Posterior vena cava (tissue), 2 donors: ENCODE measurements at regions not wholly inside any gene's neighbourhood (a gene's known extent, or its start where the extent isn't known, plus 50 kb on each side); places are given as distances from the start of the nearest gene placed in this dataset.

ENCODE experiments used
- DNase-seq: peaks from one replicate; pipeline ENCODE4 v3.0.0-alpha.2; 2020; ENCODE audit warnings: low spot score
- intact Hi-C, 2 donors: fragments of 100-400 bp; cut with DNase I; formaldehyde crosslinking; loops; one replicate each; pipeline versions ENCODE4 v1.14.1 to v1.14.2; 2022 to 2023
- donor health status: DM: yes; HTN: yes; CAD: no.
- donor health status: DM: yes; HTN: yes; CAD: no.

- no peak for DNase-seq
- intact Hi-C loops = no loop called here
Observed at GRCh38 chr1:81588149-81588548, 212.6 kb upstream of the ADGRL2 start.

GRCh38 chr1:81587426-81587825 lies 213.3 kb upstream of the ADGRL2 start:
- intact Hi-C loops = no loop called here
- DNase-seq = no peak

DNA sequence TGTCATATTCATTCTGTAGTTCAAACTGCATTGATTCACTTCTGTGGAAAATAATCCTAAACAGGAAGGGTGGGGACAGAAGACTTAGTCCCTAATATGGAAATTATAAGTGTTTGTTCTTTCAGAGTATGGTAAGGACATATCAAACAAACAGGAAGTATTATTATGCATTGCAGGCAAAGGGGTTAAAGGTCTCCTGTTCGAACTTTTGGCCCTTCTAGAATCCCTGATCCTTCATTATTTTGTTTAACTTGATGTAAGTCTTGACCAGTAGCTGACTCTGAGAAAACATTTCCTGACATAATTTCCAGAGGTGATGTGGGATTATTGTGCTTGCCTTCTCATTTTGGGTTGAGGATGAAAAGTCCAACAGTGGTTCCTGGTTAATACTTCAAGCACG lies 215.4 kb upstream of the ADGRL2 start:
- intact Hi-C loops = no loop called here
- no peak for DNase-seq

GRCh38 chr1:81584398-81584797 lies 216.3 kb upstream of the ADGRL2 start:
- intact Hi-C loops = no loop called here
- DNase-seq = no peak

GRCh38 chr1:81583878-81584277 lies 216.9 kb upstream of the ADGRL2 start:
- DNase-seq = no peak
- intact Hi-C loops = no loop called here

GRCh38 chr1:81582467-81582986 lies 218.2 kb upstream of the ADGRL2 start:
- no peak for DNase-seq
- intact Hi-C loops = no loop called here

DNA sequence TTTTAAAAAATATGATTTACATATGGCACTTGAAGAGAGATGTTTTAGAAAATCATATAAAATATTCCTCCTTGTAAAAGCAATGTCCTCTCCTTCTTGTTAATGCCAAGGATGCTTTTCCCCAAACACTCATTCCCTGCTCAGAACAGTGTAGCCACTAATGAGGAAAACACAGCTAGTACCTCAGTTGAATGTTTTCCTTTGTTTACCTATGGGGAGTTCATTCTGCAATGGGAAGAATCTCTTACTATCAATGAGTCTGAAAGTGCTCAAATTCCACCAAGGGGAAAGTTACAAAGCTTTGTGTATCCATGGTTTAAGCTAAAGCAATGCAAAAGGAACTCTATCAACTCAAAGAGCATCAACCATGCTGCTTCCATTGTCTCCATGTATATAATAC lies 221.9 kb upstream of the ADGRL2 start:
- intact Hi-C loops = no loop called here
- DNase-seq = no peak

- no peak for DNase-seq
- intact Hi-C loops = no loop called here
Observed at GRCh38 chr1:81577004-81577697, 223.6 kb upstream of the ADGRL2 start.

DNA sequence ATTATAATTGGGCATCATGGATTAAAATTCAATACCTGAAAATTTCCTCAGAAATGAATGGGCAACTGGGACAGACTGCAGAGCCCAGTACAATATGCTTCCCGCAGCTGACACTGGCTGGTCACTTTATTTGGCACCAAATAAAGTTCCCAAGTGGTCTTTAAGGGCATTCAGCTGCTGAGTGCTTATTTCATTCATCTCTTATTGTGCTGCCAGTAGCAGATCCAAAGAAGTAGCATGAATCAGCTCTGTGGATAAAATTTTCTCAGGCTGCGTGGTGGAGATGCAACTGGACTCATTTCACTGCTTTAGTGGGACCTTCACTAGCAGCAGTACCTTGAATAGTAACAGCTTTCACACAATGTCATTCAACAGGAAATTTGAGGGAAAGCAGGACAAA lies 226.3 kb upstream of the ADGRL2 start:
- no peak for DNase-seq
- intact Hi-C loops = no loop called here

GRCh38 chr1:81573458-81573857 lies 227.3 kb upstream of the ADGRL2 start:
- intact Hi-C loops = no loop called here
- DNase-seq = no peak

GRCh38 chr1:81571946-81572345 lies 228.8 kb upstream of the ADGRL2 start:
- intact Hi-C loops = no loop called here
- no peak for DNase-seq

- intact Hi-C loops = no loop called here
- DNase-seq = no peak
Observed at GRCh38 chr1:81569761-81570160, 231.0 kb upstream of the ADGRL2 start.

DNA sequence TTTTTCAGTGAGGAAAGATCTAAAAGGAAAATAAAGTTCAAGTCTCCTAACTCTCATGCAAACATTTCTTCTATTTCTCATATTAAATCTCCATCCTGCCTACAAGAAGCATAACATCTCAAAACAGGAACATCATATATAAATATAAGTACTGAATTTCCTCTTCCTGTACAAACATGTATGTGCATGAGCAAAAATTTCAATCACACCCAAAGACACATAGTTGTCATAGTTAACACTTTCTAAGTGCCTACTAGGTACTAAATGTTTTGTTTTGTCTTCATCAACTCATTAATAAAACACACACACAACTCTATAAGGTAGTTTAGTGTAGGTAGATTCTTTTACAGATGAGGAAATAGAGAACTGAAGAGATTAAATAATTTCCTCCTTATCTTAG lies 237.1 kb upstream of the ADGRL2 start:
- no peak for DNase-seq

GRCh38 chr1:81562934-81563333 lies 237.8 kb upstream of the ADGRL2 start:
- intact Hi-C loops = no loop called here
- DNase-seq = no peak

More for the DNA sequence above, 237.1 kb upstream of the ADGRL2 start:
- intact Hi-C loops = no loop called here

DNA sequence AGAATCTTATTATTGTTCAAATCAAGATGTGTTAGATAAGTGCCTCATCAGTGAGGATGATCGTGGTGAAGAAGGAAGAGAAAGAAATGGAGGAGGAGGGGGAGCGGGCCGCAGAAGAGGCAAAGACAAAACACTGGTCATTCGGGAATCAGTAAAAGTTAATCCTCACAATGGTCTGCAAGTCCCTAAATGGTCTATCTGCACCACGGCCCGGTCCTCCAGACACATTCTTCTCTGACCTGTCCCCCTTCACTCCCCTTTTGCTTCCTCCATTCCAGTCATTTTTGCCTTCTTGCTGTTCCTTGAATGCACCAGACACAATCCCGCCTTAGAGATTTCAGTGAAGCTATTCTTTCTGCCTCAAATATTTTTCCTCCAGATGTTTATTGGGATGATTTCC lies 240.1 kb upstream of the ADGRL2 start:
- no peak for DNase-seq
- intact Hi-C loops = no loop called here

DNA sequence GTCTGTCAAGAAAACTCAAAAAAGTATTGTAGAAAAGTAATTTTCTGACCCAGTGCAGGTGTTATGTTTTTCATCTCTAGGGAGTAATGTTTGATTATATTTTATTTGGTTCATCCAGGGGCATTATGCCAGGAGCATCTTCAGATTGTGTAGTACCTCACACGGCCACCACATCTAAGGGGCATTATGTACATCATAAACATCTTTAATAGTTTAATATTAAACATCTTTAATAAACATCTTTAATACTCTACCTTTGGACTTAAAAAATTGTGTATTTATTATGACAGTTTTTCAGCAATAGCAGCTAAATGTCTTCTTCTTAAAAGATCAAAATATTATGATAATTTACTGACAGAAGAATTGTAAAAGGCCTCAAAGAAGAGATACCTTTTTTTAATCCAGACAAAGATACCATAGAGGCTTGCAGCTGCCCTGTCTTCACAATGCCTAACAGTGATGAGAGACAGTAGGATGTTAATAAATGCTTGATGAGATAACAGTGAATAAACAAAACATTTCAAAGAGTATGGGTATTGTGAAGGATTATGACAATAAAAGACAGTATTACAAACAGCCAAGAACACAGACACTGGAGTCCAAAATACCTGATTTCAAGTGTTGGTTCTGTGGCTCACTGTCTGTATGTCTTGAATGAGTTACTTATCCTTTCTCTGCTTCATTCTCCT lies 240.9 kb upstream of the ADGRL2 start:
- intact Hi-C loops = no loop called here
- no peak for DNase-seq

DNA sequence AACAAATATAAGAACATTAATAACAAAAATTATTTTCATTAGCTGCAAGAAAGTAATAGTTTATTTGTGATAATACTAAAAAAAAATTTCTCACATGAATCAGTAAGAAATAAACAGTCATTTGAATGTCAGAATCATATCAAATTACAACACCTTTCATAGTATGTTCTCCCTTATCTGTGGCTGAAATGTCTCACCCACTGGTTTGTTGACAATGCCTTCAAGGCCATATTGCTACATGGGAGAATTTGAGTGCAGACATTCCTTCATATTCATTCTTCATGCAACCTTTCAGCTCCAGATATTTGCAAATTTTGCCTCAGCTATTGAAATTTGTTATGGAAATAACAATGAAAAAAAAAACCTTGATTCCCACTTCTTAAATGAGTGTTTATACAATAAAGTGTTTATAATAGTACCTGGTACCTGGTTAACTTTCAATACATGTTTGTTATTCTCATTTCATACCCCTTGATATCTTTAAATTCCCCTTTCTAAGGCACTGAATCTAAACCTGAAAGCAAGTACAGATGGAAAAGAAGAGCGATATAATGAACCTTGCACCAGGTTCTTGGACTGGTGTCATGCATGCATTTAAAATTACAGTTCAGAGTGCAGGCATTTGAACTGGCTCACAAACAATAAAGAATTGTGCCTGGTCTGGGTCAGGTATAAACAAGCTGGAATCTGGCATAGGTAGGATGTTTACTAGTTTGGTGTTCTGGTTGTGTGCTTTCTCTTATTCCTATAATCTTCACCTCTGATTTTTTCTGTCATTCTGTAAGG lies 242.2 kb upstream of the ADGRL2 start:
- no peak for DNase-seq
- intact Hi-C loops = no loop called here

GRCh38 chr1:81556968-81557367 lies 243.8 kb upstream of the ADGRL2 start:
- intact Hi-C loops = no loop called here
- DNase-seq = no peak

DNA sequence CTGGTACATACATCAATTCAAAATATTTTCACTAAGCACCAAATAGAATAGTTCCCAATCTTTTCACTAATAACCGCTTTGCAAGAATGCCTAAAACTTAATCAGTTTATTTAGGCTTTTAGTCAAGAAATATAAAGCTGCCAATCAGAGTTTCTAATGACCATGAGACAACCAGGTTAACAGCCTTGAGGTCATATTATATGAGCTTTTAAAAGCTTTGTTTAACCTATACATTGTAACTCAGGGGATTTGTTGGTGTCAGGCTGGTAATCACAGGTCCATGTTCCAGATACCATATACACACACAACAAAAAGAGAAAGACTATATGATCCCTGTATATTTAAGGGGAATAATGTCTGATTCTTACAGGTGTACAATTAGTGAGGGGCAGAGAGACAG lies 246.2 kb upstream of the ADGRL2 start:
- DNase-seq = no peak
- intact Hi-C loops = no loop called here

DNA sequence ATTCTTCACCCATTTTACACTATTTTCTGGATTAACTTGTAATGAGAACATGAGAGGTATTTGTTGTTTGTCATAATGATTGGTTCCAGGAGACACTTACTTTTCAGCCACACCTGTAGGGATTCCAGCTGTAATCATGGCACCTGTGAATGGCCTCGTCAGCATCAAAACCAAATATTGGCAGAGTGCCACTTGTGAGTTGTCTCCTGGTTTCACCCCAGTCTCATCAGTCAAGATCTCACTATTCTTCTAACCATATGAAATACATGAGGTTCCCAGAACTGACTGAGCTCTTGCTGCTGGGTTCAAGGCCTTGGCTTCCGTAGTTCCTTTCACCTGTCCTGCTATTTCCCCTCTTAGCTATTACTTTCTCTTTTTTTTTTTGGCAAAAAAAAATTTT lies 246.6 kb upstream of the ADGRL2 start:
- no peak for DNase-seq
- intact Hi-C loops = no loop called here
